ENCODE measurements at regions not wholly inside any gene's neighbourhood (a gene's known extent, or its start where the extent isn't known, plus 50 kb on each side); places are given as distances from the start of the nearest gene placed in this dataset.

DNA sequence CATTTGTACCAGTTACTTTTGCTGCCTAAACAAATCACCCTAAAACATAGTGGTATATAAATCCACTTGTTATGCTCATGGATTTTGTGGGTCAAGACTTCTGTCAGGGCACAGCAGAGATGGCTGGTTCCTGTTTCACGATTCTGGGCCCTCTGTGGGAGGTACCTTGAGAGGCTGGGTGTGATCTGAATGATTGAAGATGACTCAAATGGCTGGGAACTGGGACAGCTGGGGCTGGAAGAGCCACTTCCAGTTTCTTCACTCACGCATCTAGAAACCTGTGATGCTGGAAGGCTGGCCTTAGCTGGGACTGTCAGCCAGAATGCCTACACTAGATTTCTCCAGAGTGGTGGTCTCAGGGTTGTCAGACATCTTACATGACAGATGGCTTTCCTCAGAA is 88.1 kb downstream of the KIF4B start:
- TF ChIP-seq CTCF (IDR thresholded peaks at IDR 0.05; ENCODE audit: insufficient read depth, low read depth, low read length): no peak
- no peak for TF ChIP-seq EZH2 (IDR thresholded peaks at IDR 0.05; ENCODE audit: insufficient read depth, low read length)

Measured in astrocyte (in vitro differentiated cells and primary cell).